ENCODE measurements at regions not wholly inside any gene's neighbourhood (a gene's known extent, or its start where the extent isn't known, plus 50 kb on each side); places are given as distances from the start of the nearest gene placed in this dataset.

GRCh38 chr13:90015565-90016507, 1331.7 kb upstream of the MIR17HG start:
- H3K4me3 ChIP-seq (ENCODE audit: low read depth, low read length) = no peak overlapping the region
- no peaks in the 10 kb centered on the region for H3K4me1 ChIP-seq (ENCODE audit: control insufficient read depth, insufficient read depth, low read length)
- ChIA-PET POLR2A (no interaction called here), CTCF (no interaction called here)
- TF ChIP-seq ZNF223 (tag by site-specific recombination; IDR thresholded peaks at IDR 0.05) = no peak
- TF ChIP-seq ZNF510 (tag by site-specific recombination; IDR thresholded peaks at IDR 0.05; ENCODE audit: insufficient replicate concordance) = no peak
- TF ChIP-seq ZNF404 (tag by site-specific recombination; IDR thresholded peaks at IDR 0.05) = no peak
- TF ChIP-seq ZNF561 (tag by site-specific recombination; IDR thresholded peaks at IDR 0.05; ENCODE audit: borderline replicate concordance) = no peak
- H3K27ac ChIP-seq (ENCODE audit: extremely low read depth, low read depth, low read length) = no peak overlapping the region
- H3K36me3 ChIP-seq (ENCODE audit: control insufficient read depth in 2 of 2, insufficient read depth in 1 of 2, low read length in 2 of 2) = no peaks in the 10 kb centered on the region
- H3K9me3 ChIP-seq (ENCODE audit: control insufficient read depth, insufficient read depth, low read depth, low read length) = no peaks in the 10 kb centered on the region

DNA sequence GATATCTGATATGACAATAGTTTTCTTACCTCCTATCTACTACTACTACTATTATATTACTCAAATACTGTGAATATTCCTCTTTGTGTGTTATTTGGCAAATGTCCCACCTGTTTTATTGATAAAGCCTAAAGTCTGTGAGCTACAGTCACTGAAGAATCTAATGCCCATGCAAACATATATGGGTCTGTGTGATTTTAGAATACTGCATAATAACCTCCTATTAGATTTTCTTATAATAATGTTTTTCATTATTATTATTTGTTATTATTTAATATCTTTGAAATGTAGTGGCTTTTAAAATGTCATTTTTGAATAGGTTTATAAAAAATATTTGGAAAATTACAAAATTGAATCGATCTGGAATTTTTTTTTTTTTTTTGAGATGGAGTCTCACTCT, 1330.8 kb upstream of the MIR17HG start:
- no peak overlapping the region for H3K4me3 ChIP-seq (ENCODE audit: low read depth, low read length)
- no peaks in the 10 kb centered on the region for H3K9me3 ChIP-seq (ENCODE audit: control insufficient read depth, insufficient read depth, low read depth, low read length)
- no peaks in the 10 kb centered on the region for H3K36me3 ChIP-seq (ENCODE audit: control insufficient read depth in 2 of 2, insufficient read depth in 1 of 2, low read length in 2 of 2)
- ChIA-PET CTCF (no interaction called here), POLR2A (no interaction called here)
- TF ChIP-seq ZNF280D (tag by site-specific recombination; IDR thresholded peaks at IDR 0.05) = no peak
- no peak for TF ChIP-seq HOXA7 (CRISPR knock-in tag; IDR thresholded peaks at IDR 0.05; ENCODE audit: borderline replicate concordance)
- TF ChIP-seq ZNF561 (tag by site-specific recombination; IDR thresholded peaks at IDR 0.05; ENCODE audit: borderline replicate concordance) = no peak
- no peak for TF ChIP-seq SP7 (tag by site-specific recombination; IDR thresholded peaks at IDR 0.05)
- no peak for TF ChIP-seq ZNF302 (tag by site-specific recombination; IDR thresholded peaks at IDR 0.05; ENCODE audit: low read depth)
- no peak for TF ChIP-seq ZBTB1 (tag by site-specific recombination; IDR thresholded peaks at IDR 0.05)
- no peak for TF ChIP-seq ZNF670 (tag by site-specific recombination; IDR thresholded peaks at IDR 0.05; ENCODE audit: low read depth)
- no peak for TF ChIP-seq ZNF24 (tag by site-specific recombination; IDR thresholded peaks at IDR 0.05)
- TF ChIP-seq ZNF747 (tag by site-specific recombination; IDR thresholded peaks at IDR 0.05) = no peak
- TF ChIP-seq, protein P1, sequence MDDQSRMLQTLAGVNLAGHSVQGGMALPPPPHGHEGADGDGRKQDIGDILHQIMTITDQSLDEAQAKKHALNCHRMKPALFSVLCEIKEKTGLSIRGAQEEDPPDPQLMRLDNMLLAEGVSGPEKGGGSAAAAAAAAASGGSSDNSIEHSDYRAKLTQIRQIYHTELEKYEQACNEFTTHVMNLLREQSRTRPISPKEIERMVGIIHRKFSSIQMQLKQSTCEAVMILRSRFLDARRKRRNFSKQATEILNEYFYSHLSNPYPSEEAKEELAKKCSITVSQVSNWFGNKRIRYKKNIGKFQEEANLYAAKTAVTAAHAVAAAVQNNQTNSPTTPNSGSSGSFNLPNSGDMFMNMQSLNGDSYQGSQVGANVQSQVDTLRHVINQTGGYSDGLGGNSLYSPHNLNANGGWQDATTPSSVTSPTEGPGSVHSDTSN (CRISPR knock-in tag; IDR thresholded peaks at IDR 0.05) = no peak
- TF ChIP-seq, protein P2, sequence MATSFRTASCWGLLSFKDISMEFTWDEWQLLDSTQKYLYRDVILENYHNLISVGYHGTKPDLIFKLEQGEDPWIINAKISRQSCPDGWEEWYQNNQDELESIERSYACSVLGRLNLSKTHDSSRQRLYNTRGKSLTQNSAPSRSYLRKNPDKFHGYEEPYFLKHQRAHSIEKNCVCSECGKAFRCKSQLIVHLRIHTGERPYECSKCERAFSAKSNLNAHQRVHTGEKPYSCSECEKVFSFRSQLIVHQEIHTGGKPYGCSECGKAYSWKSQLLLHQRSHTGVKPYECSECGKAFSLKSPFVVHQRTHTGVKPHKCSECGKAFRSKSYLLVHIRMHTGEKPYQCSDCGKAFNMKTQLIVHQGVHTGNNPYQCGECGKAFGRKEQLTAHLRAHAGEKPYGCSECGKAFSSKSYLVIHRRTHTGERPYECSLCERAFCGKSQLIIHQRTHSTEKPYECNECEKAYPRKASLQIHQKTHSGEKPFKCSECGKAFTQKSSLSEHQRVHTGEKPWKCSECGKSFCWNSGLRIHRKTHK (tag by site-specific recombination; IDR thresholded peaks at IDR 0.05) = no peak
- TF ChIP-seq, protein P3, sequence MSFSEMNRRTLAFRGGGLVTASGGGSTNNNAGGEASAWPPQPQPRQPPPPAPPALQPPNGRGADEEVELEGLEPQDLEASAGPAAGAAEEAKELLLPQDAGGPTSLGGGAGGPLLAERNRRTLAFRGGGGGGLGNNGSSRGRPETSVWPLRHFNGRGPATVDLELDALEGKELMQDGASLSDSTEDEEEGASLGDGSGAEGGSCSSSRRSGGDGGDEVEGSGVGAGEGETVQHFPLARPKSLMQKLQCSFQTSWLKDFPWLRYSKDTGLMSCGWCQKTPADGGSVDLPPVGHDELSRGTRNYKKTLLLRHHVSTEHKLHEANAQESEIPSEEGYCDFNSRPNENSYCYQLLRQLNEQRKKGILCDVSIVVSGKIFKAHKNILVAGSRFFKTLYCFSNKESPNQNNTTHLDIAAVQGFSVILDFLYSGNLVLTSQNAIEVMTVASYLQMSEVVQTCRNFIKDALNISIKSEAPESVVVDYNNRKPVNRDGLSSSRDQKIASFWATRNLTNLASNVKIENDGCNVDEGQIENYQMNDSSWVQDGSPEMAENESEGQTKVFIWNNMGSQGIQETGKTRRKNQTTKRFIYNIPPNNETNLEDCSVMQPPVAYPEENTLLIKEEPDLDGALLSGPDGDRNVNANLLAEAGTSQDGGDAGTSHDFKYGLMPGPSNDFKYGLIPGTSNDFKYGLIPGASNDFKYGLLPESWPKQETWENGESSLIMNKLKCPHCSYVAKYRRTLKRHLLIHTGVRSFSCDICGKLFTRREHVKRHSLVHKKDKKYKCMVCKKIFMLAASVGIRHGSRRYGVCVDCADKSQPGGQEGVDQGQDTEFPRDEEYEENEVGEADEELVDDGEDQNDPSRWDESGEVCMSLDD (tag by site-specific recombination; IDR thresholded peaks at IDR 0.05) = no peak
- no peak for TF ChIP-seq ZNF560 (tag by site-specific recombination; IDR thresholded peaks at IDR 0.05; ENCODE audit: borderline replicate concordance)
- no peak for TF ChIP-seq TRIM28 (IDR thresholded peaks at IDR 0.05; ENCODE audit: borderline replicate concordance, low read length)
- no peak for TF ChIP-seq HOXD13 (CRISPR knock-in tag; IDR thresholded peaks at IDR 0.05; ENCODE audit: borderline replicate concordance)
- TF ChIP-seq TCF7L2 (IDR thresholded peaks at IDR 0.05; ENCODE audit: borderline replicate concordance, low read depth, low read length) = no peak
- no peak for TF ChIP-seq ZNF544 (tag by site-specific recombination; IDR thresholded peaks at IDR 0.05)
- no peak overlapping the region for H3K27ac ChIP-seq (ENCODE audit: extremely low read depth, low read depth, low read length)
- no peaks in the 10 kb centered on the region for H3K4me1 ChIP-seq (ENCODE audit: control insufficient read depth, insufficient read depth, low read length)

Measured in HEK293 (cell line).